Erythroblast (primary cell): ENCODE measurements at regions not wholly inside any gene's neighbourhood (a gene's known extent, or its start where the extent isn't known, plus 50 kb on each side); places are given as distances from the start of the nearest gene placed in this dataset.

Source experiments
- GATA1 ChIP-seq: IDR thresholded peaks from 2 replicates; pipeline ENCODE4 v1.6.1; 2011; ENCODE audit warnings: low read depth, mild to moderate bottlenecking, control low read depth, low read length, moderate library complexity
- POLR2A ChIP-seq: IDR thresholded peaks from 2 replicates; pipeline ENCODE4 v1.6.1; 2011; ENCODE audit warnings: mild to moderate bottlenecking, low read length

DNA sequence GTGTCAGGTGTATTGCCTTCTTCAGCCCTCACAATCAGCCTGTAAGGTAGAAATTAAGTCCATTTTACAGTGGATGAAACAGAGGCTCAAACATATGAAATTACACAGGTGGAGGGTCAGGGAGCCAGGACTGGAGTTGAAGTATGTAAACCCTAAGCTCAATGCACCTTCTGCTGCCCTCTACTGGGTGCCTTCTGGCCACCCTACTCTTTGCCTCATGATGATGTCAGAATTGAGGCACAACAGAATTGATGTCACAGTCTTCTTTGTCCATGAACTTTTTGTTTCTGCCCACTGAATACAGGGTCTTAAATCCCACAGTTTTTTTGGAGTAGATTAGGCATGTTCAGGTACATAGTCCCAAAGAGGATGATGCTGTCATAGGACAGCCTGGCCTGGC, 400.8 kb upstream of the CHD6 start:
- no peak for TF ChIP-seq POLR2A
- TF ChIP-seq GATA1, result no peak
